Heart right ventricle (tissue), 16 donors: ENCODE measurements at regions not wholly inside any gene's neighbourhood (a gene's known extent, or its start where the extent isn't known, plus 50 kb on each side); places are given as distances from the start of the nearest gene placed in this dataset.

Source experiments
- ATAC-seq, 8 donors: fragments of 200-7000 bp; cut with Tn5 transposase; one replicate each; pipeline ENCODE4 v1.9.1; 2020; ENCODE audit warnings: mild to moderate bottlenecking in 8 of 8, moderate library complexity in 8 of 8, moderate number of reproducible peaks in 1 of 8
- DNase-seq, 2 donors: peaks; one replicate each; pipeline ENCODE4 v3.0.0-alpha.2; 2020
- H3K27ac ChIP-seq, 10 donors: fragments of 200-600 bp; sonication (generic) in 2 of 10; one replicate each; pipeline versions ENCODE4 v1.5.0 to v1.8.0; 2020 to 2022; ENCODE audit warnings: mild to moderate bottlenecking in 3 of 10
- H3K27me3 ChIP-seq, 7 donors: fragments of 200-600 bp; one replicate each; pipeline ENCODE4 v1.8.0; 2021 to 2022; ENCODE audit warnings: mild to moderate bottlenecking in 2 of 7
- H3K36me3 ChIP-seq, 9 donors: fragments of 200-600 bp; sonication (generic) in 1 of 9; one replicate each; pipeline versions ENCODE4 v1.5.0 to v1.8.0; 2020 to 2022; ENCODE audit warnings: mild to moderate bottlenecking in 2 of 9
- H3K4me1 ChIP-seq, 9 donors: fragments of 200-600 bp; sonication (generic) in 1 of 9; one replicate each; pipeline versions ENCODE4 v1.5.0 to v1.8.0; 2020 to 2022; ENCODE audit warnings: mild to moderate bottlenecking in 4 of 9
- H3K4me3 ChIP-seq, 10 donors: fragments of 200-600 bp; sonication (generic) in 2 of 10; one replicate each; pipeline versions ENCODE4 v1.5.0 to v1.8.0; 2020 to 2022; ENCODE audit warnings: mild to moderate bottlenecking in 7 of 10, moderate library complexity in 2 of 10
- H3K9me3 ChIP-seq, 11 donors: fragments of 200-600 bp in 10 of 11; sonication (generic) in 2 of 11; one replicate each; pipeline versions ENCODE4 v1.5.0 to v1.8.0; 2013 to 2022; ENCODE audit warnings: mild to moderate bottlenecking in 2 of 11, control low read depth in 1 of 11, moderate library complexity in 1 of 11
- CTCF ChIP-seq, 9 donors: fragments of 200-600 bp; sonication (generic) in 2 of 9; IDR thresholded peaks; one replicate each; pipeline versions ENCODE4 v1.5.0 to v1.8.0; 2021 to 2022; ENCODE audit warnings: antibody characterized with exemption in 9 of 9, mild to moderate bottlenecking in 5 of 9, moderate library complexity in 1 of 9
- WGBS, 2 donors: extraction: QIAGEN DNeasy Blood & Tissue Kit; methylation state at CpG; one replicate each; pipeline ENCODE4 v1.1.7; 2013; ENCODE audit warnings: inconsistent platforms in 1 of 2; 5-methylcytosine and 5-hydroxymethylcytosine counted together
- intact Hi-C, 10 donors: fragments of 100-400 bp; cut with DNase I; formaldehyde crosslinking; loops; one replicate each; pipeline versions ENCODE4 v1.11.1 to v1.14.2; 2022
- donor health status: Arrhythmogenic right ventricular cardiomyopathy.
- donor health status: ischemic (EF 13 %, LVEDD 7.1; RV severe dilation, severe dysfunction).
- donor health status: healthy with polysubstance abuse.
- donor health status: DM: no; HTN: yes; CAD: no.
- donor health status: DM: no; HTN: no; CAD: no.
- donor health status: ischemic (EF 25% LVEDD 6.9; RV normal size, moderate dysfunction).
- donor health status: ischemic (EF 25% LVEDD 5.7; RV mildly dilated, moderate dysfunction).
- donor health status: healthy.
- donor health status: DM: yes; HTN: yes; CAD: no.
- donor health status: Ischemic cardiomyopathy.
- donor health status: ischemic (EF 35%, LVEDD 5.7; RV mildly dilated, moderate dysfunction).
- donor health status: nonischemic (EF 11% LVEDD 7.7; RV severe dilation, severe dysfunction).
- donor health status: DM: yes; HTN: yes; CAD: no.
- donor health status: PGD.
- donor health status: ischemic (EF 29% LVEDD 5.4; RV normal size, mild dysfunction).
- donor health status: nonischemic (EF 23%, LVEDD 6.1; RV moderate dilation, normal function).

DNA sequence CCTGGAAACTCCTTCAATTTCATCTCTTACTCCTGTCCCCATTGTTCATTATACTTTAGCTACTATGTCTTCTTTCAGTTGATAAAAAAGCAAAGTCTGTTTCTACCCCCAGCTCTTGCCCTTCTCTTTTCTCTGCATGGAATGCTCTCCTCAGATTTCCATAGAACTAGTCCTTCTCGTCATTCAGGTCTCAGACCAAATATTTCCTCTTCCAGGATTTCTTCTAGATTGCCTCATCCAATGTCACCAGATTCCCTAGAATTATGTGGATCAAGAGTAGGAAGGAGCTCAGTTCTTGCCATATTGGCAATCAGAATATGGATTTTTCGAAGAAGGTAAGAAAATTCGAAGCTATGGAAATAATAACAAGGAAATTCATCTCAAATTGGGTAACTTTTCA, 176.1 kb downstream of the GABRG2 start:
- Histone ChIP-seq H3K4me1 (no peaks in the 10 kb centered on the region), H3K27me3 (no peaks in the 10 kb centered on the region), H3K9me3 (no peaks in the 10 kb centered on the region), H3K36me3 (no peaks in the 10 kb centered on the region), H3K4me3 (no peak overlapping the region), H3K27ac (no peak overlapping the region)
- intact Hi-C loops: no loop called here
- DNase-seq: no peak
- 62 to 75% methylated on average over 3 of the region's 3 CpGs for WGBS, 2 donors
- ATAC-seq: no peak
- no peak for TF ChIP-seq CTCF (IDR thresholded peaks at IDR 0.05)

DNA sequence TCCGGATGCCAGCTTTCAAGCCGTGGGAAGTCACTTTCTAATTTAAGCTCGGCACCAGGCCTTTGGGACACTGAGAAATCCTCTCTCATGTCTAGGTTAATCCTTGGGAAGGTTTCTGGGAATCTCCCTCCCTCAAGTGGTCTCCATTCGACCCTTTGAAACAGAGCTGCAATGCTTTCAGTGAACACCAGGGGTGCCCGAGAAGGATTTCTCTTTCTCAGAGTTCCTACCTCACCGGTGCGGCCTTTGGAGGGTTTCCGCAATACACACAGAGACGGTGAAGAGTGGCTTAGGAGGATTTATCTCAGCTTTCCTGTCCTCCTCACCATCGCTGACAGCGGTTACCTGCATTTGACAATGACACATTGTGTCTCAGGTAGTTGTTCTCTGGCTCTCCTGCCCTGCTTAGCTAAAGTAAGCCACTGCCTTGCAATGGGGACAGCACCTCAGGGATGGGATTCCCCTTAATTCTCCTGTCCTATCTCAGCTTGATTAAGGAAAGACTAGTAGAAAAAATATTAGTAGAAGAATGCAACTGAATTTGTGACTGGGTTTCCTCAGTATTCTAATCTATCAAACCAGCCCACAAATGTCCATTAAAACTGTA, 180.6 kb downstream of the GABRG2 start:
- DNase-seq (no peak), ATAC-seq (no peak)
- no peak overlapping the region for H3K4me3 ChIP-seq
- no peaks in the 10 kb centered on the region for H3K4me1 ChIP-seq
- H3K27ac ChIP-seq: no peak overlapping the region
- intact Hi-C loops: no loop called here
- WGBS, 2 donors: 69 to 74% methylated on average over 11 of the region's 11 CpGs
- TF ChIP-seq CTCF (IDR thresholded peaks at IDR 0.05): peak in 1 of 9 donors; percentile 7
- H3K36me3 ChIP-seq: no peaks in the 10 kb centered on the region
- no peaks in the 10 kb centered on the region for H3K27me3 ChIP-seq
- H3K9me3 ChIP-seq: no peaks in the 10 kb centered on the region

- 62 to 70% methylated on average over 1 of the region's 1 CpG for WGBS, 2 donors
- Histone ChIP-seq H3K27ac (no peak overlapping the region), H3K27me3 (no peaks in the 10 kb centered on the region), H3K9me3 (no peaks in the 10 kb centered on the region), H3K4me1 (no peaks in the 10 kb centered on the region), H3K36me3 (no peaks in the 10 kb centered on the region), H3K4me3 (no peak overlapping the region)
- no peak for TF ChIP-seq CTCF (IDR thresholded peaks at IDR 0.05)
- intact Hi-C loops: no loop called here
- no peak for ATAC-seq
- DNase-seq: no peak
Measured at GRCh38 chr5:162256711-162257110, 189.1 kb downstream of the GABRG2 start.

- Histone ChIP-seq H3K4me3 (no peak overlapping the region), H3K9me3 (peaks cover 0 to 8% (median 0%) of the 10 kb centered on the region in 11 donors), H3K36me3 (no peaks in the 10 kb centered on the region), H3K27ac (no peak overlapping the region), H3K27me3 (no peaks in the 10 kb centered on the region), H3K4me1 (no peaks in the 10 kb centered on the region)
- ATAC-seq (no peak), DNase-seq (no peak)
- TF ChIP-seq CTCF (IDR thresholded peaks at IDR 0.05): no peak
- intact Hi-C loops: no loop called here
- 84 to 90% methylated on average over 12 of the region's 12 CpGs for WGBS, 2 donors
Measured at GRCh38 chr5:162268694-162269481, 201.3 kb downstream of the GABRG2 start.
